Large intestine (tissue), 3 donors: ENCODE measurements at regions not wholly inside any gene's neighbourhood (a gene's known extent, or its start where the extent isn't known, plus 50 kb on each side); places are given as distances from the start of the nearest gene placed in this dataset.

Experiments used
- DNase-seq, 2 donors: peaks; one replicate each; pipeline versions ENCODE4 v3.0.0 to v3.0.0-alpha.2; 2013
- H3K27ac ChIP-seq: one replicate; pipeline ENCODE4 v1.5.1; 2013; ENCODE audit warnings: low read length
- H3K27me3 ChIP-seq: 2 replicates; pipeline ENCODE4 v1.6.1; 2013; ENCODE audit warnings: low read length; ENCODE audit not compliant: control insufficient read depth, insufficient read depth
- H3K36me3 ChIP-seq: 2 replicates; pipeline ENCODE4 v1.6.1; 2013; ENCODE audit warnings: low read length; ENCODE audit not compliant: control insufficient read depth, insufficient read depth
- H3K4me1 ChIP-seq: one replicate; pipeline ENCODE4 v1.6.1; 2013; ENCODE audit warnings: low read length; ENCODE audit not compliant: control insufficient read depth, insufficient read depth
- H3K4me3 ChIP-seq: one replicate; pipeline ENCODE4 v1.5.1; 2013; ENCODE audit warnings: low read length
- H3K9me3 ChIP-seq: one replicate; pipeline ENCODE4 v1.6.1; 2013; ENCODE audit warnings: mild to moderate bottlenecking, low read depth, low read length, moderate library complexity; ENCODE audit not compliant: control insufficient read depth
- WGBS: methylation state at CpG from one replicate; pipeline ENCODE4 v1.1.5; 2013; ENCODE audit warnings: low lambda C conversion rate; ENCODE audit not compliant: insufficient coverage; 5-methylcytosine and 5-hydroxymethylcytosine counted together

- no peaks in the 10 kb centered on the region for H3K27me3 ChIP-seq
- no peaks in the 10 kb centered on the region for H3K9me3 ChIP-seq
- 97% methylated on average over 3 of the region's 4 CpGs for WGBS
- DNase-seq = no peak
- no peaks in the 10 kb centered on the region for H3K36me3 ChIP-seq
- no peaks in the 10 kb centered on the region for H3K4me1 ChIP-seq
- no peak overlapping the region for H3K4me3 ChIP-seq
- H3K27ac ChIP-seq = no peak overlapping the region
Measured at GRCh38 chr15:94639701-94640100, 408.3 kb downstream of the MCTP2 start.

GRCh38 chr15:94644433-94644832 lies 413.1 kb downstream of the MCTP2 start:
- Histone ChIP-seq H3K4me3 (no peak overlapping the region), H3K9me3 (no peaks in the 10 kb centered on the region), H3K36me3 (no peaks in the 10 kb centered on the region), H3K27me3 (no peaks in the 10 kb centered on the region), H3K4me1 (no peaks in the 10 kb centered on the region), H3K27ac (no peak overlapping the region)
- WGBS = no CpG with 5 or more reads among the region's 1 CpG
- DNase-seq = no peak

- Histone ChIP-seq H3K27ac (no peak overlapping the region), H3K4me1 (no peaks in the 10 kb centered on the region), H3K36me3 (no peaks in the 10 kb centered on the region), H3K4me3 (no peak overlapping the region), H3K9me3 (no peaks in the 10 kb centered on the region), H3K27me3 (no peaks in the 10 kb centered on the region)
- no peak for DNase-seq
- 87% methylated on average over 5 of the region's 6 CpGs for WGBS
Measured at GRCh38 chr15:94653071-94653470, 421.7 kb downstream of the MCTP2 start.

- H3K4me3 ChIP-seq = no peak overlapping the region
- no peaks in the 10 kb centered on the region for H3K36me3 ChIP-seq
- no peak overlapping the region for H3K27ac ChIP-seq
- H3K9me3 ChIP-seq = no peaks in the 10 kb centered on the region
- WGBS = no CpG with 5 or more reads among the region's 8 CpGs
- DNase-seq = no peak
- no peaks in the 10 kb centered on the region for H3K4me1 ChIP-seq
- no peaks in the 10 kb centered on the region for H3K27me3 ChIP-seq
Measured at GRCh38 chr15:94655249-94655880, 424.0 kb downstream of the MCTP2 start.

GRCh38 chr15:94665676-94666441 lies 434.5 kb downstream of the MCTP2 start:
- H3K36me3 ChIP-seq = no peaks in the 10 kb centered on the region
- H3K9me3 ChIP-seq = no peaks in the 10 kb centered on the region
- H3K4me3 ChIP-seq = no peak overlapping the region
- H3K27me3 ChIP-seq = no peaks in the 10 kb centered on the region
- DNase-seq = no peak
- no peaks in the 10 kb centered on the region for H3K4me1 ChIP-seq
- no peak overlapping the region for H3K27ac ChIP-seq
- WGBS = 100% methylated on average over 1 of the region's 7 CpGs

GRCh38 chr15:94666553-94666952 lies 435.2 kb downstream of the MCTP2 start:
- Histone ChIP-seq H3K4me3 (no peak overlapping the region), H3K4me1 (no peaks in the 10 kb centered on the region), H3K27ac (no peak overlapping the region), H3K36me3 (no peaks in the 10 kb centered on the region), H3K9me3 (no peaks in the 10 kb centered on the region), H3K27me3 (no peaks in the 10 kb centered on the region)
- DNase-seq = no peak
- 100% methylated on average over 1 of the region's 5 CpGs for WGBS

- Histone ChIP-seq H3K9me3 (no peaks in the 10 kb centered on the region), H3K4me3 (no peak overlapping the region), H3K4me1 (no peaks in the 10 kb centered on the region), H3K27ac (no peak overlapping the region), H3K36me3 (no peaks in the 10 kb centered on the region), H3K27me3 (no peaks in the 10 kb centered on the region)
- no peak for DNase-seq
- 100% methylated on average over 2 of the region's 5 CpGs for WGBS
Measured at GRCh38 chr15:94667109-94667508, 435.7 kb downstream of the MCTP2 start.

- Histone ChIP-seq H3K27ac (no peak overlapping the region), H3K36me3 (no peaks in the 10 kb centered on the region), H3K27me3 (no peaks in the 10 kb centered on the region), H3K4me3 (no peak overlapping the region), H3K4me1 (no peaks in the 10 kb centered on the region), H3K9me3 (no peaks in the 10 kb centered on the region)
- WGBS = 0% methylated on average over 2 of the region's 3 CpGs
- DNase-seq = peak; percentile 23 to 34
Measured at GRCh38 chr15:94670438-94671034, 439.2 kb downstream of the MCTP2 start.

GRCh38 chr15:94671858-94672532 lies 440.6 kb downstream of the MCTP2 start:
- Histone ChIP-seq H3K9me3 (no peaks in the 10 kb centered on the region), H3K27me3 (no peaks in the 10 kb centered on the region), H3K36me3 (no peaks in the 10 kb centered on the region), H3K27ac (no peak overlapping the region), H3K4me1 (no peaks in the 10 kb centered on the region), H3K4me3 (no peak overlapping the region)
- DNase-seq = peak; percentile 7 to 20
- WGBS = 0% methylated on average over 1 of the region's 8 CpGs

- WGBS = 83% methylated on average over 2 of the region's 9 CpGs
- Histone ChIP-seq H3K36me3 (no peaks in the 10 kb centered on the region), H3K9me3 (no peaks in the 10 kb centered on the region), H3K27ac (no peak overlapping the region), H3K4me1 (no peaks in the 10 kb centered on the region), H3K27me3 (no peaks in the 10 kb centered on the region), H3K4me3 (no peak overlapping the region)
- no peak for DNase-seq
Measured at GRCh38 chr15:94673801-94674200, 442.4 kb downstream of the MCTP2 start.
